Fibroblast of lung (primary cell): ENCODE measurements at regions not wholly inside any gene's neighbourhood (a gene's known extent, or its start where the extent isn't known, plus 50 kb on each side); places are given as distances from the start of the nearest gene placed in this dataset.

Experiments
- DNase-seq, 2 donors: peaks; one replicate each; pipeline versions ENCODE4 v3.0.0 to v3.0.0-alpha.2; 2010; ENCODE audit warnings: low read depth in 2 of 2
- H2AFZ ChIP-seq: 2 replicates; pipeline ENCODE4 v1.5.1; 2012; ENCODE audit warnings: low read length, control low read depth, inconsistent platforms
- H3K27ac ChIP-seq: 2 replicates; pipeline ENCODE4 v1.5.1; 2011; ENCODE audit warnings: low read length, control low read depth; ENCODE audit not compliant: insufficient read depth
- H3K27me3 ChIP-seq: 2 replicates; pipeline ENCODE4 v1.5.1; 2011; ENCODE audit warnings: mild to moderate bottlenecking, low read length; ENCODE audit not compliant: control insufficient read depth, insufficient read depth
- H3K36me3 ChIP-seq: 2 replicates; pipeline ENCODE4 v1.5.1; 2011; ENCODE audit warnings: low read length; ENCODE audit not compliant: control insufficient read depth, insufficient read depth
- H3K4me1 ChIP-seq: 2 replicates; pipeline ENCODE4 v1.5.1; 2011; ENCODE audit warnings: low read length; ENCODE audit not compliant: control insufficient read depth, insufficient read depth; ENCODE audit errors: extremely low read depth
- H3K4me2 ChIP-seq: 2 replicates; pipeline ENCODE4 v1.5.1; 2011; ENCODE audit warnings: low read length, control low read depth; ENCODE audit not compliant: insufficient read depth; ENCODE audit errors: extremely low read depth
- H3K4me3 ChIP-seq, 4 experiments: fragments of 200-600 bp in 1 of 4; sonication (generic) in 1 of 4; replicated peaks in 1 of 4; 2 replicates each; pipeline ENCODE4 v1.5.1; 2011 to 2016; ENCODE audit warnings: low read length in 4 of 4, low read depth in 3 of 4, mild to moderate bottlenecking in 3 of 4, control low read depth in 2 of 4, inconsistent platforms in 1 of 4, mixed read lengths in 1 of 4; ENCODE audit not compliant: insufficient read depth in 1 of 4; ENCODE audit errors: control extremely low read depth in 1 of 4
- H3K79me2 ChIP-seq: 2 replicates; pipeline ENCODE4 v1.5.1; 2012; ENCODE audit warnings: mild to moderate bottlenecking, low read length, inconsistent platforms; ENCODE audit not compliant: control insufficient read depth, insufficient read depth
- H3K9ac ChIP-seq: 2 replicates; pipeline ENCODE4 v1.5.1; 2011; ENCODE audit warnings: mild to moderate bottlenecking, low read length, control low read depth; ENCODE audit not compliant: insufficient read depth
- H3K9me3 ChIP-seq: 2 replicates; pipeline ENCODE4 v1.5.1; 2012; ENCODE audit warnings: low read depth, low read length; ENCODE audit not compliant: control insufficient read depth, insufficient read depth
- H4K20me1 ChIP-seq: 2 replicates; pipeline ENCODE4 v1.5.1; 2011; ENCODE audit warnings: low read length; ENCODE audit not compliant: control insufficient read depth, insufficient read depth; ENCODE audit errors: extremely low read depth
- CTCF ChIP-seq, 2 donors: IDR thresholded peaks in 1 of 2; conservative IDR thresholded peaks in 1 of 2; 1 replicate in 1 of 2; 2 replicates in 1 of 2; pipeline ENCODE4 v1.5.1; 2011 to 2012; ENCODE audit warnings: low read length in 2 of 2, control low read depth in 1 of 2, inconsistent platforms in 1 of 2, low read depth in 1 of 2, mild to moderate bottlenecking in 1 of 2
- EZH2 ChIP-seq: IDR thresholded peaks from 2 replicates; pipeline ENCODE4 v1.5.1; 2012; ENCODE audit warnings: low read length, control low read depth, mild to moderate bottlenecking; ENCODE audit errors: missing control alignments

GRCh38 chr4:97475621-97476020 lies 667.7 kb downstream of the STPG2 start:
- H3K79me2 ChIP-seq = no peaks in the 10 kb centered on the region
- H3K9me3 ChIP-seq = no peaks in the 10 kb centered on the region
- H3K4me3 ChIP-seq = no peak overlapping the region
- TF ChIP-seq EZH2 (no peak), CTCF (conservative IDR thresholded peaks at IDR 0.05 in 1 of 2, IDR thresholded peaks at IDR 0.05 in 1 of 2; ENCODE audit: low read depth in 1 of 2, low read length in 2 of 2) (no peak)
- no peaks in the 10 kb centered on the region for H3K27me3 ChIP-seq
- no peak overlapping the region for H3K9ac ChIP-seq
- no peak for DNase-seq
- no peaks in the 10 kb centered on the region for H4K20me1 ChIP-seq
- H2AFZ ChIP-seq = no peak overlapping the region
- H3K27ac ChIP-seq = no peak overlapping the region
- no peak overlapping the region for H3K4me2 ChIP-seq
- H3K4me1 ChIP-seq = no peaks in the 10 kb centered on the region
- no peaks in the 10 kb centered on the region for H3K36me3 ChIP-seq

- Histone ChIP-seq H3K4me1 (no peaks in the 10 kb centered on the region), H3K79me2 (no peaks in the 10 kb centered on the region), H3K4me3 (no peak overlapping the region), H2AFZ (no peak overlapping the region), H3K4me2 (no peak overlapping the region), H4K20me1 (no peaks in the 10 kb centered on the region), H3K9ac (no peak overlapping the region), H3K9me3 (no peaks in the 10 kb centered on the region), H3K27ac (no peak overlapping the region), H3K27me3 (no peaks in the 10 kb centered on the region), H3K36me3 (no peaks in the 10 kb centered on the region)
- no peak for DNase-seq
- TF ChIP-seq EZH2 (no peak), CTCF (conservative IDR thresholded peaks at IDR 0.05 in 1 of 2, IDR thresholded peaks at IDR 0.05 in 1 of 2; ENCODE audit: low read depth in 1 of 2, low read length in 2 of 2) (no peak)
Observed at GRCh38 chr4:97477974-97478373, 665.3 kb downstream of the STPG2 start.

GRCh38 chr4:97479388-97479787 lies 663.9 kb downstream of the STPG2 start:
- no peaks in the 10 kb centered on the region for H3K27me3 ChIP-seq
- no peaks in the 10 kb centered on the region for H3K79me2 ChIP-seq
- TF ChIP-seq EZH2 (no peak), CTCF (conservative IDR thresholded peaks at IDR 0.05 in 1 of 2, IDR thresholded peaks at IDR 0.05 in 1 of 2; ENCODE audit: low read depth in 1 of 2, low read length in 2 of 2) (no peak)

More at GRCh38 chr4:97479388-97479787, 663.9 kb downstream of the STPG2 start:
- no peaks in the 10 kb centered on the region for H3K4me1 ChIP-seq
- H3K4me2 ChIP-seq = no peak overlapping the region
- H3K9me3 ChIP-seq = no peaks in the 10 kb centered on the region
- DNase-seq = no peak
- no peak overlapping the region for H3K27ac ChIP-seq
- no peaks in the 10 kb centered on the region for H3K36me3 ChIP-seq
- no peak overlapping the region for H3K4me3 ChIP-seq
- H2AFZ ChIP-seq = no peak overlapping the region
- H4K20me1 ChIP-seq = no peaks in the 10 kb centered on the region
- H3K9ac ChIP-seq = no peak overlapping the region
